HEK293 (cell line): ENCODE measurements at regions not wholly inside any gene's neighbourhood (a gene's known extent, or its start where the extent isn't known, plus 50 kb on each side); places are given as distances from the start of the nearest gene placed in this dataset.

Source experiments
- CTCF ChIA-PET: fragments of 350-600 bp; formaldehyde crosslinking; extraction: SDS; loops from one replicate; lab custom pipeline; 2021; ENCODE audit warnings: antibody characterized with exemption; lab: Yijun Ruan, JAX
- POLR2A ChIA-PET: fragments of 300-600 bp; formaldehyde crosslinking; extraction: SDS; loops from one replicate; lab custom pipeline; 2020; ENCODE audit warnings: antibody characterized with exemption, inconsistent platforms; lab: Yijun Ruan, JAX
- H3K27ac ChIP-seq: fragments of 200-500 bp; sonication (Bioruptor generic); 2 replicates; pipeline ENCODE4 v1.5.1; 2014; ENCODE audit warnings: low read depth, low read length, control low read depth, inconsistent platforms; ENCODE audit errors: extremely low read depth
- H3K36me3 ChIP-seq, 2 experiments: fragments of 200-500 bp in 1 of 2; sonication (Bioruptor generic) in 1 of 2; 1 replicate in 1 of 2; 2 replicates in 1 of 2; pipeline ENCODE4 v1.5.1; 2014 to 2017; ENCODE audit warnings: inconsistent platforms in 2 of 2, low read length in 2 of 2; ENCODE audit not compliant: control insufficient read depth in 2 of 2, insufficient read depth in 1 of 2
- H3K4me1 ChIP-seq: fragments of 200-500 bp; sonication (Bioruptor generic); 2 replicates; pipeline ENCODE4 v1.5.1; 2014; ENCODE audit warnings: mild to moderate bottlenecking, low read length, inconsistent platforms; ENCODE audit not compliant: control insufficient read depth, insufficient read depth
- H3K4me3 ChIP-seq: 2 replicates; pipeline ENCODE4 v1.5.1; 2011; ENCODE audit warnings: low read depth, mild to moderate bottlenecking, control low read depth, low read length, moderate library complexity
- H3K9me3 ChIP-seq: fragments of 200-500 bp; sonication (Bioruptor generic); 2 replicates; pipeline ENCODE4 v1.5.1; 2014; ENCODE audit warnings: low read depth, low read length, inconsistent platforms; ENCODE audit not compliant: control insufficient read depth, insufficient read depth
- BCL11B ChIP-seq: fragments of 450-650 bp; formaldehyde crosslinking; IDR thresholded peaks from 2 replicates; pipeline ENCODE4 v1.5.1; 2016; ENCODE audit warnings: low read depth, missing biosample characterization, missing genetic modification characterization
- GLIS2 ChIP-seq: fragments of 450-650 bp; formaldehyde crosslinking; IDR thresholded peaks from 2 replicates; pipeline ENCODE4 v1.5.1; 2016; ENCODE audit warnings: missing biosample characterization, missing genetic modification characterization
- IKZF3 ChIP-seq: fragments of 450-650 bp; IDR thresholded peaks from 2 replicates; pipeline ENCODE4 v1.5.0; 2018; ENCODE audit warnings: missing biosample characterization, mild to moderate bottlenecking, missing genetic modification characterization, moderate library complexity
- REPIN1 ChIP-seq: fragments of 450-650 bp; formaldehyde crosslinking; IDR thresholded peaks from 2 replicates; pipeline ENCODE4 v1.5.1; 2017; ENCODE audit warnings: missing biosample characterization, missing genetic modification characterization, low read depth
- SETDB1 ChIP-seq: IDR thresholded peaks from one replicate; pipeline ENCODE4 v1.6.1; 2017; ENCODE audit warnings: mild to moderate bottlenecking, low read length, moderate library complexity, mixed read lengths; ENCODE audit not compliant: insufficient read length
- YY1 ChIP-seq: fragments of 450-650 bp; formaldehyde crosslinking; IDR thresholded peaks from 2 replicates; pipeline ENCODE4 v1.5.1; 2018; ENCODE audit warnings: missing biosample characterization, missing genetic modification characterization
- ZBTB1 ChIP-seq: fragments of 450-650 bp; formaldehyde crosslinking; IDR thresholded peaks from 2 replicates; pipeline ENCODE4 v1.5.1; 2016; ENCODE audit warnings: missing biosample characterization, missing genetic modification characterization
- ZNF112 ChIP-seq: fragments of 450-650 bp; formaldehyde crosslinking; IDR thresholded peaks from 2 replicates; pipeline ENCODE4 v1.5.0; 2017; ENCODE audit warnings: missing biosample characterization, missing genetic modification characterization
- ZNF148 ChIP-seq: fragments of 450-650 bp; formaldehyde crosslinking; IDR thresholded peaks from 2 replicates; pipeline ENCODE4 v1.5.0; 2017; ENCODE audit warnings: missing biosample characterization, missing genetic modification characterization, borderline replicate concordance
- ZNF155 ChIP-seq: fragments of 450-650 bp; formaldehyde crosslinking; IDR thresholded peaks from 2 replicates; pipeline ENCODE4 v1.5.1; 2016; ENCODE audit warnings: missing biosample characterization, missing genetic modification characterization
- ZNF214 ChIP-seq: fragments of 450-650 bp; formaldehyde crosslinking; IDR thresholded peaks from 2 replicates; pipeline ENCODE4 v1.5.1; 2017; ENCODE audit warnings: missing biosample characterization, mild to moderate bottlenecking, missing genetic modification characterization, borderline replicate concordance
- ZNF23 ChIP-seq: fragments of 450-650 bp; formaldehyde crosslinking; IDR thresholded peaks from 2 replicates; pipeline ENCODE4 v1.5.1; 2016; ENCODE audit warnings: missing biosample characterization, missing genetic modification characterization, borderline replicate concordance
- ZNF248 ChIP-seq: fragments of 450-650 bp; formaldehyde crosslinking; IDR thresholded peaks from 2 replicates; pipeline ENCODE4 v1.5.1; 2017; ENCODE audit warnings: missing biosample characterization, missing genetic modification characterization
- ZNF311 ChIP-seq: fragments of 450-650 bp; formaldehyde crosslinking; IDR thresholded peaks from 2 replicates; pipeline ENCODE4 v1.5.1; 2017; ENCODE audit warnings: missing biosample characterization, missing genetic modification characterization, borderline replicate concordance
- ZNF341 ChIP-seq: fragments of 450-650 bp; formaldehyde crosslinking; IDR thresholded peaks from 2 replicates; pipeline ENCODE4; 2016; ENCODE audit warnings: low read depth, missing biosample characterization, missing genetic modification characterization
- ZNF366 ChIP-seq: fragments of 450-650 bp; formaldehyde crosslinking; conservative IDR thresholded peaks from 2 replicates; pipeline ENCODE4 v1.5.1; 2016; ENCODE audit warnings: missing biosample characterization, missing genetic modification characterization
- ZNF391 ChIP-seq: fragments of 450-650 bp; formaldehyde crosslinking; IDR thresholded peaks from 2 replicates; pipeline ENCODE4 v1.5.1; 2016; ENCODE audit warnings: low read depth, missing biosample characterization, missing genetic modification characterization, borderline replicate concordance
- ZNF521 ChIP-seq: fragments of 450-650 bp; formaldehyde crosslinking; IDR thresholded peaks from 2 replicates; pipeline ENCODE4 v1.5.1; 2017; ENCODE audit warnings: missing biosample characterization, mild to moderate bottlenecking, missing genetic modification characterization
- ZNF571 ChIP-seq: fragments of 450-650 bp; formaldehyde crosslinking; IDR thresholded peaks from 2 replicates; pipeline ENCODE4 v1.5.0; 2017; ENCODE audit warnings: missing biosample characterization, missing genetic modification characterization
- ZNF701 ChIP-seq: fragments of 450-650 bp; formaldehyde crosslinking; IDR thresholded peaks from 2 replicates; pipeline ENCODE4 v1.5.1; 2016; ENCODE audit warnings: missing biosample characterization, missing genetic modification characterization
- ZNF704 ChIP-seq: fragments of 450-650 bp; formaldehyde crosslinking; IDR thresholded peaks from 2 replicates; pipeline ENCODE4 v1.5.1; 2016; ENCODE audit warnings: missing biosample characterization, missing genetic modification characterization
- TF ChIP-seq, protein P1 (sequence below): fragments of 450-650 bp; formaldehyde crosslinking; IDR thresholded peaks from 2 replicates; pipeline ENCODE4 v1.5.1; 2016; ENCODE audit warnings: missing biosample characterization, missing genetic modification characterization, low read depth
- TF ChIP-seq, protein P2 (sequence below): fragments of 450-650 bp; formaldehyde crosslinking; IDR thresholded peaks from 2 replicates; pipeline ENCODE4 v1.5.1; 2017; ENCODE audit warnings: missing biosample characterization, missing genetic modification characterization

- TF ChIP-seq, protein P1, sequence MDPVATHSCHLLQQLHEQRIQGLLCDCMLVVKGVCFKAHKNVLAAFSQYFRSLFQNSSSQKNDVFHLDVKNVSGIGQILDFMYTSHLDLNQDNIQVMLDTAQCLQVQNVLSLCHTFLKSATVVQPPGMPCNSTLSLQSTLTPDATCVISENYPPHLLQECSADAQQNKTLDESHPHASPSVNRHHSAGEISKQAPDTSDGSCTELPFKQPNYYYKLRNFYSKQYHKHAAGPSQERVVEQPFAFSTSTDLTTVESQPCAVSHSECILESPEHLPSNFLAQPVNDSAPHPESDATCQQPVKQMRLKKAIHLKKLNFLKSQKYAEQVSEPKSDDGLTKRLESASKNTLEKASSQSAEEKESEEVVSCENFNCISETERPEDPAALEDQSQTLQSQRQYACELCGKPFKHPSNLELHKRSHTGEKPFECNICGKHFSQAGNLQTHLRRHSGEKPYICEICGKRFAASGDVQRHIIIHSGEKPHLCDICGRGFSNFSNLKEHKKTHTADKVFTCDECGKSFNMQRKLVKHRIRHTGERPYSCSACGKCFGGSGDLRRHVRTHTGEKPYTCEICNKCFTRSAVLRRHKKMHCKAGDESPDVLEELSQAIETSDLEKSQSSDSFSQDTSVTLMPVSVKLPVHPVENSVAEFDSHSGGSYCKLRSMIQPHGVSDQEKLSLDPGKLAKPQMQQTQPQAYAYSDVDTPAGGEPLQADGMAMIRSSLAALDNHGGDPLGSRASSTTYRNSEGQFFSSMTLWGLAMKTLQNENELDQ (tag by site-specific recombination): no peak
- TF ChIP-seq ZNF521 (tag by site-specific recombination) (no peak), BCL11B (no peak), ZNF701 (no peak), REPIN1 (tag by site-specific recombination) (no peak), IKZF3 (tag by site-specific recombination) (no peak), ZNF391 (tag by site-specific recombination) (no peak), ZNF704 (tag by site-specific recombination) (no peak), ZNF155 (tag by site-specific recombination) (no peak)
These were observed 321.7 kb upstream of the PLET1 start (continued) for GRCh38 chr11:112582366-112582765.

- TF ChIP-seq YY1 (tag by site-specific recombination): no peak
- TF ChIP-seq SETDB1: no peak
- TF ChIP-seq ZNF148 (tag by site-specific recombination): no peak
- no peak for TF ChIP-seq ZNF311 (tag by site-specific recombination)
- TF ChIP-seq ZBTB1 (tag by site-specific recombination): no peak
- TF ChIP-seq, protein P2, sequence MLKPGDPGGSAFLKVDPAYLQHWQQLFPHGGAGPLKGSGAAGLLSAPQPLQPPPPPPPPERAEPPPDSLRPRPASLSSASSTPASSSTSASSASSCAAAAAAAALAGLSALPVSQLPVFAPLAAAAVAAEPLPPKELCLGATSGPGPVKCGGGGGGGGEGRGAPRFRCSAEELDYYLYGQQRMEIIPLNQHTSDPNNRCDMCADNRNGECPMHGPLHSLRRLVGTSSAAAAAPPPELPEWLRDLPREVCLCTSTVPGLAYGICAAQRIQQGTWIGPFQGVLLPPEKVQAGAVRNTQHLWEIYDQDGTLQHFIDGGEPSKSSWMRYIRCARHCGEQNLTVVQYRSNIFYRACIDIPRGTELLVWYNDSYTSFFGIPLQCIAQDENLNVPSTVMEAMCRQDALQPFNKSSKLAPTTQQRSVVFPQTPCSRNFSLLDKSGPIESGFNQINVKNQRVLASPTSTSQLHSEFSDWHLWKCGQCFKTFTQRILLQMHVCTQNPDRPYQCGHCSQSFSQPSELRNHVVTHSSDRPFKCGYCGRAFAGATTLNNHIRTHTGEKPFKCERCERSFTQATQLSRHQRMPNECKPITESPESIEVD: no peak
- no peak for TF ChIP-seq ZNF248 (tag by site-specific recombination)
- TF ChIP-seq GLIS2: no peak
- no peak for TF ChIP-seq ZNF341 (tag by site-specific recombination)
- TF ChIP-seq ZNF214 (tag by site-specific recombination): no peak
- TF ChIP-seq ZNF571 (tag by site-specific recombination): no peak
- no peak for TF ChIP-seq ZNF23
- TF ChIP-seq ZNF112 (tag by site-specific recombination): no peak
- no peak for TF ChIP-seq ZNF366 (tag by site-specific recombination)
- Histone ChIP-seq H3K36me3 (no peaks in the 10 kb centered on the region), H3K27ac (no peak overlapping the region), H3K4me3 (no peak overlapping the region), H3K9me3 (no peaks in the 10 kb centered on the region), H3K4me1 (no peaks in the 10 kb centered on the region)
- ChIA-PET POLR2A (no interaction called here), CTCF (interaction anchor here (0.5 to 2.5 kb wide), 3 partner anchors 25 to 705 kb away, joined by 3 to 10 read pairs (median 4); no protein-coding TSS in a partner anchor)
These were observed 322.7 kb upstream of the PLET1 start for GRCh38 chr11:112583261-112583893.
